Erythroblast (primary cell): ENCODE measurements at regions not wholly inside any gene's neighbourhood (a gene's known extent, or its start where the extent isn't known, plus 50 kb on each side); places are given as distances from the start of the nearest gene placed in this dataset.

Experiments used
- GATA1 ChIP-seq: IDR thresholded peaks from 2 replicates; pipeline ENCODE4 v1.6.1; 2011; ENCODE audit warnings: low read depth, mild to moderate bottlenecking, control low read depth, low read length, moderate library complexity
- POLR2A ChIP-seq: IDR thresholded peaks from 2 replicates; pipeline ENCODE4 v1.6.1; 2011; ENCODE audit warnings: mild to moderate bottlenecking, low read length

GRCh38 chr1:176382163-176382562, 80.8 kb upstream of the PAPPA2 start:
- TF ChIP-seq POLR2A (no peak), GATA1 (no peak)
